ENCODE measurements at regions not wholly inside any gene's neighbourhood (a gene's known extent, or its start where the extent isn't known, plus 50 kb on each side); places are given as distances from the start of the nearest gene placed in this dataset.
"Not testable (repeated sequence)": the region's sequence is repeated elsewhere in the genome, so short reads cannot be mapped to it uniquely, and the experiment has no call there.

DNA sequence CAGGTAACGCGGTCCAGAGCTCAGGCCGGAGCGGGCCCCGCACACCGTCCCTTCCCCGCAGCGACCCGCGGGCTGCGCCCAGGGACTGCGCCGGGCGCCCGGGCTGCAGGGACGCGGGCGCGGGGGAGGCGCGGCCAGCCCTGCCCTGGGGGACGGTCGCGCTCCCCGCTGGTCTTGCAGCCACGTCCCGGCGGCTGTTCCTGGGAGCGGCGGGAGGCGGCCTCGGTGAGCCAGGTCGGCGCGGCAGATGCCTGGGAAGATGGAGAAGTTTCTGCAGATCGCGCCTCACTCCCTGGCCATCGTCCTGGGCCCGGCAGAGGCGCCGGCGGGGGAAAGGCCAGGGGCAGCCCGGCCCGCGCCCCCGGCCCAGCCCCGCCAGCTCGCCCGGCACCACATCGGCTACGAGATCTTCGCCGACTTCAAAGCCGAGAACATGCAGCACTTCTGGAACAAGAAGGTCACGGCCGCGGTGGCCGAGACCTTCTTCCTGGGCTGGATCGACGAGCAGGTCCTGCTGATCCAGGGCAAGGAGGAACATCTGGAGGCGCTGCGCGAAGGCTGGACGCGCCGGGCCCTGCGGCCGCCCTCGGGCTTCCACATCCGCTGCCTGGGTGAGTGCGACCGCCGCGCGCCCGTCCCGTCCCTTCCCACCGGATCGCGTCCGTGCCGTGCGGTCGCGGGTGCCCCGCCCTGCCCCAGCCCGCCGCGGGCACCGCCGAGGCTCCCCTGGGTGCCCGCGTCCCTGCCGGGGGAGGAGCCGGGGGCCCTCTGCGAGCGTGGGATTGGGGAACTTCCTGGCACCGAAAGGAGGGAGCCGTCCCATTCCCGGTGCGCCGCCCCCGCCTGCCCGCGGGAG is 107.4 kb upstream of the STOX2 start:
- no peaks in the 10 kb centered on the region for H3K36me3 ChIP-seq (ENCODE audit: control insufficient read depth, insufficient read depth, low read length)
- peak overlapping the region; percentile 37 for H3K4me3 ChIP-seq (ENCODE audit: low read length)
- peaks cover 5% of the 10 kb centered on the region for H3K4me1 ChIP-seq (ENCODE audit: control insufficient read depth, insufficient read depth, low read length)
- H3K9me3 ChIP-seq (ENCODE audit: control insufficient read depth, low read length), result peaks cover 4% of the 10 kb centered on the region
- H3K9ac ChIP-seq (ENCODE audit: low read length), result peak overlapping the region; percentile 57
- H3K27me3 ChIP-seq (ENCODE audit: control insufficient read depth, insufficient read depth, low read length), result no peaks in the 10 kb centered on the region

DNA sequence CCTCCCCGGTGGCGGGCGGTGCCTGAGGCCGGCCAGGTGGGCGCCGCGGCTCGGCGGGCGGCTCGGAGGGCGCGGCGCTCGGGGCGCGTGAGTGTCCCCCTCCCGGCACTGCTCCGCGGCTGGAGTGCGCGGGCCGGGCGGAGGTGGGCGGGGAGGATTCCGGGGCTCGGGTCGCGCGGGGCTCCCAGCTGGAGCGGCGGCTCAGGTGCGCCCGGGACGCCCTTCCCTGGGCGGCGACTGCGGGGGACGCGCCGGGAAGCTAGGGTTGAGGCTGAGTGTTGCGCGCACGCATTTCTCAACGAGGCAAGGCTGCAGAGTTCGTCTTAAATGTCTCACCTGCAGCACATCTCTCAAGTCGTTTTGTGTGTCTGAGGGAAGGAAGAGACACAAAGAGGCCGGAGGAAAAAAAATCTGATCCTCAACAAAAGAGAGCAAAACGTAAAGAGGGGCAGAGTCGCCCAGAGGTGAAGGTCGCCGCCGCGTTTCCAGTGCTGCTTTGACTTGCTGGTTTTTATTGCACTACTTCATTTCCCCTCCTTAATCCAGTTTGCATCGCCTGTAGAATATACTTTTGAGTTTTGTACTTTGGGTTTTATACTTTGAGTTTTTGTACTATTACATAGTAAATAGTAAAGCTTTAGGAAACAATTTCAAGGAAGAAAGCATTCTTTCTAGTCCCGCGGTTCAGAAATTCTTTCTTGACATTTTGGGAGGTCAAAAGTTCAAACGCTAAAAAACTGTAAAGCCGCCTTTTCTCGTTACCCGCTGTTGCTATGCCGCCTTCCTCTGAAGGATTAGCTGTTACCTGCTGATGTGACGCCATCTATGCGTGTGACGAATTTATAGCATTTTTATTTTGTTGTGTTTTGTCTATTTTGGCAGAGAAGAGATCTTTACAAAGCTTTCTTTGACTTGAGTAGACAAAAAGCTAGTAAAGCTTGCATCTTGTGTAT is 106.5 kb upstream of the STOX2 start:
- Histone ChIP-seq H3K27me3 (ENCODE audit: control insufficient read depth, insufficient read depth, low read length) (no peaks in the 10 kb centered on the region), H3K9ac (ENCODE audit: low read length) (peak overlapping the region; percentile 57), H3K36me3 (ENCODE audit: control insufficient read depth, insufficient read depth, low read length) (no peaks in the 10 kb centered on the region)

DNA sequence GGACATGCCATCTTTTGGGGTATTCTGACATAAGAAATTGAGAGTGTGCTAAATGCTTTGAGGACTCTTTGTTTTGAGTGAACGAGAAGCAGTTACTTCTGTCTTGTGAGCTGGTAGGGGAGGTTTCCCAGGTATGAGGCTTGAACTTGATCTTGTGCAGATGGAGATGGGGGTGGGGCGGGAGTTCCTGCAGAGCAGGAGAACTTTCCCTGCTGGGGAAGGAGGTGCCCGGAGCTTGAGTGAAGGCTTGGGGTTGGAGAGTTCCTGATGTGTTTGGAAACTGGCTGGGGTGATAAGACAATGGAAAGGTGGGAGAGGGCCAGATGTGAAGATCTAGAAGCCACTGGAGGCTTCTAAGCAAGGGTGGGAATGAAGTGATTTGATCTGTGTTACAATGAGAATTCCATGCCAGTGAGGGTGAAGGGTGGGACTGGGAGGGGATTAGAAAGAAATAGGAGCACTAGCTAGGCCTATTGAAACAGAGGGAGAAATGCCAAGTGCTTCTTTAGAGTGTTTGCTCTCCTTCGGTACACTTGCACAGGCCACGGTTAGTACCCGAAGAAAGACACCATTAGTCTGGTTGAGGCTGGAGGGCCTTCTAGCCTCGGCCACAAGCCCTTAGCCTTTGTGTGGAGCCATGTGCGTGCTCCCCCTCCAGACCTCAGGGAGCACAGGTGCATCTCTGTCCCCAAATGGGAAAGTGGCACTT is 103.5 kb upstream of the STOX2 start:
- Histone ChIP-seq H3K4me3 (ENCODE audit: low read length) (no peak overlapping the region), H3K4me1 (ENCODE audit: control insufficient read depth, insufficient read depth, low read length) (peaks cover 3% of the 10 kb centered on the region), H3K9me3 (ENCODE audit: control insufficient read depth, low read length) (no peaks in the 10 kb centered on the region), H3K9ac (ENCODE audit: low read length) (no peak overlapping the region), H3K27me3 (ENCODE audit: control insufficient read depth, insufficient read depth, low read length) (no peaks in the 10 kb centered on the region), H3K36me3 (ENCODE audit: control insufficient read depth, insufficient read depth, low read length) (no peaks in the 10 kb centered on the region)

More for the DNA sequence above, 106.5 kb upstream of the STOX2 start:
- Histone ChIP-seq H3K4me1 (ENCODE audit: control insufficient read depth, insufficient read depth, low read length) (peaks cover 5% of the 10 kb centered on the region), H3K9me3 (ENCODE audit: control insufficient read depth, low read length) (no peaks in the 10 kb centered on the region), H3K4me3 (ENCODE audit: low read length) (peak overlapping the region; percentile 27)

DNA sequence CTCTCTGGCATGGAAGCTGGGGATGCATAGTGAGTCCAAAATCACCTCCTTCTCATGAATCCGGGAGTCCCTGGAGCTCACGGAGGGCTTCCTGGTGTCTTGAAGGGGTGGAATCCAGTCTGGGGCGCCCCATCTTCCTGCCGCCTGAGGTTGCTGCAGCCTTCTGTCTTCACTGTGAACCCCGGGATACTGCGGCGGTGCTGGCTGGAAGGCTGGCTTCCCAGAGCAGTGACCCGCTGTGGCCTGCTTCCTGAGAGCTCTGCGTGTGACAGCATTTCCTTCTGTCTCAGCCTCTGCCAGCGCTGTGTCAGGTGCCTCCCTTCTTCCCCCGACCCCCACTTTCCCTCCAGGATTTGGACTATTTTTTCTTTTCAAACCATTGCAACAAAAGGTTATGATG is 98.8 kb upstream of the STOX2 start:
- no peaks in the 10 kb centered on the region for H3K27me3 ChIP-seq (ENCODE audit: control insufficient read depth, insufficient read depth, low read length)
- H3K9me3 ChIP-seq (ENCODE audit: control insufficient read depth, low read length), result no peaks in the 10 kb centered on the region
- no peak overlapping the region for H3K4me3 ChIP-seq (ENCODE audit: low read length)
- H3K9ac ChIP-seq (ENCODE audit: low read length), result no peak overlapping the region
- no peaks in the 10 kb centered on the region for H3K4me1 ChIP-seq (ENCODE audit: control insufficient read depth, insufficient read depth, low read length)
- no peaks in the 10 kb centered on the region for H3K36me3 ChIP-seq (ENCODE audit: control insufficient read depth, insufficient read depth, low read length)

DNA sequence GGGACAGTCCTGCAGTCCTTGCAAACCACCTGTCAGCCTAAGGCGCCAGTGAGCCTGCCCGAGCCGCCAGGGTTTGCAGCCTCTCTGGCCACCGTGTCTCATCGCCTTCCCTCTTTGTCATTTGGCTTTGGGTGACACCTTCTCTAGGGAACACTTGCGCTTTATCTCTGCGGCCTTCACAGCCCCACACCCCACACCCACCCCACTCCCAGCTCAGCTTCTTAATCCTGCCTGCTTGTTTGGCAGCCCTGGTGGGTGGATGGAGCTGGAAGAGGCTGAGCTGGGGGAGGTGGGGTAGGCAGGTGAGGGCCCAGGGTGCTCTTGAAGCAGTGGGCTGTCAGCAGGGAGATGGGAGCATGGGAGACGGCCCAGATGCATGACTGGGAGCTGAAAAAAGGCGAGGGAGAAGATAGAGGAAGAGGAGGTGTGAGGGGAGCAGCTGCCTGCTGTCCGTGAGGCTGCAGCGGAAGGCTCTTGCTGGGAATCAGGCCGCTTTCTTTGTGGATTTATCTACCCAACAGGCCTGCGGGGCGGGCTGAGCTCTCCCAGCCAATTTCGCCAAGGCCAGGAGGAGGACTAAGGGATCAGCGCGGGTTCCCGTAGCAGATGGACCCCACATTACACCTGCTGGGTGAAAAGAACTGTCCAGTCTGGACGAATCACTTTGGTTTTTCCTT is 97.5 kb upstream of the STOX2 start:
- Histone ChIP-seq H3K27me3 (ENCODE audit: control insufficient read depth, insufficient read depth, low read length) (no peaks in the 10 kb centered on the region), H3K4me1 (ENCODE audit: control insufficient read depth, insufficient read depth, low read length) (no peaks in the 10 kb centered on the region), H3K36me3 (ENCODE audit: control insufficient read depth, insufficient read depth, low read length) (no peaks in the 10 kb centered on the region), H3K9me3 (ENCODE audit: control insufficient read depth, low read length) (no peaks in the 10 kb centered on the region), H3K4me3 (ENCODE audit: low read length) (no peak overlapping the region), H3K9ac (ENCODE audit: low read length) (no peak overlapping the region)

DNA sequence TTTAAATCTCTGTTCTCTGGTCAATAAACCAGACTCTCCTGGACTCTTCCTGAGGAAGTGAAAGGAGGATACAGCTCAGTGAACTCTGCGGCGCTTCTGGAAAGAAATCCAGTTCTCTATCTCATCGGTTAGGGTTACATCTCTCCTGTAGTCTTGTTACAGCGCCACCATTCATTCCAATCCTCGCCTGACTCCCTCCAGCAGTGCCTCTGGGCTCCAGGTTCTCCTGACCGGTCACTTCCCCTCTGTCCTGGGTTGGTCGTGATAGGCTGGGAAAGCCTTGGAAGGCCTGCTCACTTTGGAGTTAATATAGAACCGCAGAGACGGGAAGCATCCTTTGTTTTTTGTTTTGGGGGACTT is 97.0 kb upstream of the STOX2 start:
- H3K9me3 ChIP-seq (ENCODE audit: control insufficient read depth, low read length), result no peaks in the 10 kb centered on the region
- no peak overlapping the region for H3K9ac ChIP-seq (ENCODE audit: low read length)
- no peak overlapping the region for H3K4me3 ChIP-seq (ENCODE audit: low read length)
- no peaks in the 10 kb centered on the region for H3K4me1 ChIP-seq (ENCODE audit: control insufficient read depth, insufficient read depth, low read length)
- H3K27me3 ChIP-seq (ENCODE audit: control insufficient read depth, insufficient read depth, low read length), result no peaks in the 10 kb centered on the region
- H3K36me3 ChIP-seq (ENCODE audit: control insufficient read depth, insufficient read depth, low read length), result no peaks in the 10 kb centered on the region

DNA sequence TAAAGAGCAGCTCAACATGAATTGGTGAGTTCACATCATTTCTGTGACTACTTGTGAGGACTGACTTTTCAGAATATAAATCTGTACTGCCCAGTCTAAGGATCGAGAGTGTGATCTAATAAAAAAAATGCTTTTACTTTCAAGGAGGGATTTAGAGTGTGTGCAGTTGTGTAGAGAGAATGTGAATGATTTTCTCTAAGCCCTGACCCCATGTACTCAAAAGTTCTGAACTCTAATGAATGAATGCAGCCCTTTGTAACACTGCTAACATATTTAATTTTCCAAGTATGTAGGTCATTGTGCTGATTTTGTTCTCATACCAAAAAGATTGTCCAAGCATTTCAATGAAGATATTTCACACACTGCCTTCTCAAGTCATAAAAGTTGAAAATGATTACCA is 92.5 kb upstream of the STOX2 start:
- H3K27me3 ChIP-seq (ENCODE audit: control insufficient read depth, insufficient read depth, low read length), result no peaks in the 10 kb centered on the region
- no peak overlapping the region for H3K9ac ChIP-seq (ENCODE audit: low read length)
- H3K4me1 ChIP-seq (ENCODE audit: control insufficient read depth, insufficient read depth, low read length), result peaks cover 3% of the 10 kb centered on the region
- no peaks in the 10 kb centered on the region for H3K36me3 ChIP-seq (ENCODE audit: control insufficient read depth, insufficient read depth, low read length)
- no peaks in the 10 kb centered on the region for H3K9me3 ChIP-seq (ENCODE audit: control insufficient read depth, low read length)
- H3K4me3 ChIP-seq (ENCODE audit: low read length), result no peak overlapping the region

DNA sequence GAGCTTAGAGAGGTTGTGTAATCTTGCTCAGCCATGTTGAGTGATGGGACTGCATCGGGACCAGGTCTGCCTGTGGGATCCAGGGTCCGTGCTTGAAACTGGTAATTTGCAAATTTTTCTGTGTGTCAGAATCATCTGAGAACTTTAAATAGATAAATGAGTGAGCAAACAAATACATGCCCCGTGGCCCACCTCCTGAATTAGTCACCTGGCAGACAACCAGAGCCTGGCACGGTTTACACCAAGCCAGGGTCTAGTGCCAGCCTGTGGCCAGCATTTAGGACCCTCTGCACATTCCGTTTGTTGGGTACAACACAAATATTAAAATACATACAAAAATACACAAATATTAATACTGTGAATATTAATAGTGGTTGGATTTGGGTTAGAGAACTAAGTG is 90.6 kb upstream of the STOX2 start:
- Histone ChIP-seq H3K4me3 (ENCODE audit: low read length) (no peak overlapping the region), H3K27me3 (ENCODE audit: control insufficient read depth, insufficient read depth, low read length) (no peaks in the 10 kb centered on the region), H3K9me3 (ENCODE audit: control insufficient read depth, low read length) (no peaks in the 10 kb centered on the region), H3K36me3 (ENCODE audit: control insufficient read depth, insufficient read depth, low read length) (no peaks in the 10 kb centered on the region), H3K4me1 (ENCODE audit: control insufficient read depth, insufficient read depth, low read length) (peaks cover 3% of the 10 kb centered on the region), H3K9ac (ENCODE audit: low read length) (no peak overlapping the region)

DNA sequence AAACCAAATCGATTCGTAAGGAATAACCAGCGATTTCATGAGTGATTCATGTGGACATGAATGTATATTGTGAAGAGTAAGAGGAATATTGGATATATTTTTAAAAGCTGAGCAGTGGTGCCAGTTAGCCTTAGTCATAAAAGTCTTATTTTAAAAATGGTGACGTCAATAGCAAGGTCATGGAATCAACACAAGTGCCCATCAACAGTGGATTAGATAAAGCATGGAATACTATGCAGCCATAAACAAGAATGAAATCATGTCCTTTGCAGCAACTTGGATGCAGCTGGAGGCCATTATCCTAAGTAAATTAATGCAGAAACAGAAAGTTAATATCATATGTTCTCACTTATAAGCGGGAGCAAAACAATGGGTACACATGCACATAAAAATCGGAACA is 89.0 kb upstream of the STOX2 start:
- no peaks in the 10 kb centered on the region for H3K36me3 ChIP-seq (ENCODE audit: control insufficient read depth, insufficient read depth, low read length)
- H3K27me3 ChIP-seq (ENCODE audit: control insufficient read depth, insufficient read depth, low read length), result no peaks in the 10 kb centered on the region
- H3K4me1 ChIP-seq (ENCODE audit: control insufficient read depth, insufficient read depth, low read length), result peaks cover 7% of the 10 kb centered on the region
- no peak overlapping the region for H3K9ac ChIP-seq (ENCODE audit: low read length)
- H3K4me3 ChIP-seq (ENCODE audit: low read length), result no peak overlapping the region
- no peaks in the 10 kb centered on the region for H3K9me3 ChIP-seq (ENCODE audit: control insufficient read depth, low read length)

DNA sequence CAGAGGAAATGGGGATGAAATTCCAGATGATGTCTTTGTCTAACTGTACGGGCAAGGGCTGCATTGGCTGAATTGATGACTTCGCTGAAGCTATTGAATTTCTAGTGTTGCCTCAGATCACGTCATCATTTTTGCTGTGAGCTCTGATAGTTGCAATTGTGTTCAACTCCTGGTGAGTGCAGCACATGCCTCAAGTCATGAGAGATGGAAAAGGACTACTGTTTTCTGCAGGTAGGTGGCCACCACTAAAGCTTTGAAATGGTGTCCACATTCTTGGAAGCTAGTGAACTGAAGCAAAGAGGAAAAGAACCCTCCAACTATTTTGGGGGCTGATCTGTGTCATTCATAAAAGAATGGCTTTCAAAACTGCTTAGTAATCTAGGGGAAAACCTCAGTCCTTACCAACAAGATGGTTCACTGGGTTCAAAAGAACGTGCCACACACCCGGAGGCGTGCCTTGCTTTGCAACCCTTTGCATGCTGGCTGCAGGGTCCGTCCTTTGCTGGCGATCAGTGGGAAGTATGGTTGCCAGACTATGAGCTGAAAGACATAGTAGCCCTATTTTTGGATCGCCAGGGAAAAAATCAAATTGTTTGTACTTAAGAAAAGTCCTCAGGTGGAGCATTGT is 88.1 kb upstream of the STOX2 start:
- Histone ChIP-seq H3K36me3 (ENCODE audit: control insufficient read depth, insufficient read depth, low read length) (no peaks in the 10 kb centered on the region), H3K4me3 (ENCODE audit: low read length) (no peak overlapping the region), H3K9me3 (ENCODE audit: control insufficient read depth, low read length) (no peaks in the 10 kb centered on the region), H3K4me1 (ENCODE audit: control insufficient read depth, insufficient read depth, low read length) (peaks cover 14% of the 10 kb centered on the region), H3K27me3 (ENCODE audit: control insufficient read depth, insufficient read depth, low read length) (no peaks in the 10 kb centered on the region), H3K9ac (ENCODE audit: low read length) (no peak overlapping the region)

DNA sequence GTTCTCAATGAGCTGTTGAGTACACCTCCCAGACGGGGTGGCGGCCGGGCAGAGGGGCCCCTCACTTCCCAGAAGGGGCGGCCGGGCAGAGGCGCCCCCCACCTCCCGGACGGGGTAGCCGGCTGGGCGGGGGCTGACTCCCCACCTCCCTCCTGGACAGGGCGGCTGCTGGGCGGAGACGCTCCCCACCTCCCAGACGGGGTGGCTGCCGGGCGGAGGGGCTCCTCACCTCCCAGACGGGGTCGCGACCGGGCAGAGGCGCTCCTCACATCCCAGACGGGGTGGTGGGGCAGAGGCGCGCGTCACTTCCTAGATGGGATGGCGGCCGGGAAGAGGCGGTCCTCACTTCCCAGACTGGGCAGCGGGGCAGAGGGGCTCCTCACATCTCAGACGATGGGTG is 86.5 kb upstream of the STOX2 start:
- H3K4me3 ChIP-seq (ENCODE audit: low read length); H3K9ac ChIP-seq (ENCODE audit: low read length); H3K9me3 ChIP-seq (ENCODE audit: control insufficient read depth, low read length); H3K27me3 ChIP-seq (ENCODE audit: control insufficient read depth, insufficient read depth, low read length); H3K36me3 ChIP-seq (ENCODE audit: control insufficient read depth, insufficient read depth, low read length): not testable (repeated sequence)
- peaks cover 18% of the 10 kb centered on the region for H3K4me1 ChIP-seq (ENCODE audit: control insufficient read depth, insufficient read depth, low read length)

Measured in mucosa of stomach (tissue), 1 donor.